ACHN (cell line): ENCODE measurements at regions not wholly inside any gene's neighbourhood (a gene's known extent, or its start where the extent isn't known, plus 50 kb on each side); places are given as distances from the start of the nearest gene placed in this dataset.

Experiments used
- DNase-seq: peaks from one replicate; pipeline ENCODE4 v3.0.0-alpha.2; 2015
- in situ Hi-C: cut with HindIII; loops from 2 replicates; pipeline ENCODE4 v1.10.0; 2017; ENCODE audit warnings: low sequenced_read_pairs, low pct_ligation_motif_present, low pct_unique_long_range_greater_than_20kb

DNA sequence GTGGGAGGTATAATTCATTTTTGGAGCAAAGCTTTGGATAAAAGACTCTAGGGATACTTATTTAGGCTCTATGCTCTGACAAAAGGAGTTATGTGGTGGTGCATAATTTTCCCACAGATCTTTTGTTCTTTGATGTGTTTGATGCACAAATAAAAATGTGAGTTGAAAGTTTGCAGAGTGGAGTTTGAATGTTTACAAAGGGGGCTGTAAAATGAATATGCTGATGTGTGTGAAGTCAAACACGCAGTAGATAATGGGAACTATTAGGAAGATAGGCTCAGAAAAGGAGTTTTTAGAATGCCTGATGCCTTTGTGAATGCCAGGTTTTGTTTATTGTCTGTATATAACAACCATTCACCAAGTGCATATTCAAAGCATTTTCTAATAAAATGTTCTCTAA, 545.0 kb upstream of the EPHA7 start:
- DNase-seq = no peak
- in situ Hi-C loops = no loop called here

DNA sequence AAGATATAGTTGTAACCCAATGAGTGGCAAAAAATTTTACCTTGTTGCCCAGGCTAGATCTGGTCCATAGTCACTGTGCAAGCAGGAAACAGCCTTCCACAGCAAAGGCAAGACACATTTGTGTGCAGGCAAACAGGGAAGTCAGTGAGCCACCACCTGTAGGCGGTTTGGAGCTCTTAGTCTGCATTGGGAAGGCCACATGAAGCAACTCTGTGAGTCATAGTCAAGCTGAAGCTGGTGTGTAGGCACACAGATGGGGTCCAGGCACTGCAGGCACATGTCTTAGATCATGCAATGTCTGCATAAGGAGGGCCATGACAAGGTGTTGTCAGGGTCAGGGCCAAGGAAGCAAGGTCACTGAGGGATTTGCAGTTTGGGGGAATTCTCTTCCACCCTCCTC, 543.2 kb upstream of the EPHA7 start:
- in situ Hi-C loops = no loop called here
- DNase-seq = no peak

DNA sequence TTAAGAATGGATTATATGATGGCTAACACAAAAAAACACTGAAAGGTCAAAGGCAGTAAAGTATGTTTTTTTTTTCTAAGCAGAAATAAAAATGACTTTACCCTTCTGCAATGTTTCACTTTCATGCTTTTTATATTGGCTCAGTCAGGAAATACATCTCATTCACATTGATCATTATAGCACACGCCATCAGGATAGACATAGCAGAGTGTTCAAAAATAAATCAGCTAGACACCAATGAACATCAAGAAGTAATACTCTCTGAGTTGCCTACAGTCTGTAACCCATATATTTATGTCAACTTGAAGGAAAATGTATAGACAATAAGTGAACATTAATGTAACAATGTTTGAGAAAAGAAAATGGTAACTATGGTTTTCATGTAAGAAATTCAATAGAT, 535.2 kb upstream of the EPHA7 start:
- in situ Hi-C loops = no loop called here
- DNase-seq = no peak

DNA sequence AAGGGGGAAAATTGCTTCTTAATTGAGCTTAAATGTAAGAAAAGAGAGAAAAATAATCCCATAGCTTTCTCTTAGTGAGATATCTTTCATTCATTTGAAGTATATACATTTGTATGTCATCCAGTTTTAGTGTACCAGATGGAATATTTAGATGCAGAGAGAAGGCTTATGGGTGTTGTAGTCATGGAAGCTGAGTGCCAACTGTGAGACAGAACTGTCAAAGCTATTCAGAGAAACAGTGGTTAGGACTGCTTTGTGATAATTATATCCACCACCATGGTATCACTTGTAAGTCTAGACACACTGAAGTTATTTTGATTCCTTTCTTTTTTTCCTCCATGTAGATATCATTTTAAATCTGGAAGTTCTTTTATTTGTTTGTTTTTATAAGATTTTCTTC, 524.3 kb upstream of the EPHA7 start:
- DNase-seq = no peak

DNA sequence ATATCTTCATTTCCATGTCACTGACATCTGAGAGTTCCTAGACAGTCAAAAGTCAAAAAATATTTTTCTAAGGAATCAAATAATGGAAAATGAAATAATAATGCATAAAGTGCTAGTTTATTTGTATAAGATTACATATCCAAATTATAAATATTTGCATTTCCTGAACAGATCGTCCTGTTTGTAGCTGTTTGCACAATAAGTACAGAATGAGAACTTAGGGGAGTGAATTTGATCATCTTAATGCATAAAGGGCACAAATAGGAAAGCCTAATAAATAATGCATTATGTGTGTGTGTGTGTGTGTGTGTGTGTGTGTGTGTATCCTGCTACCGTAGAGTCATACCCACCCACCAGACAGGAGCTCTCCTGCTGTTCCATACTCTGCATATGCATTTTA, 521.0 kb upstream of the EPHA7 start:
- in situ Hi-C loops = no loop called here
- DNase-seq = no peak

More for the DNA sequence above, 524.3 kb upstream of the EPHA7 start:
- in situ Hi-C loops = no loop called here

DNA sequence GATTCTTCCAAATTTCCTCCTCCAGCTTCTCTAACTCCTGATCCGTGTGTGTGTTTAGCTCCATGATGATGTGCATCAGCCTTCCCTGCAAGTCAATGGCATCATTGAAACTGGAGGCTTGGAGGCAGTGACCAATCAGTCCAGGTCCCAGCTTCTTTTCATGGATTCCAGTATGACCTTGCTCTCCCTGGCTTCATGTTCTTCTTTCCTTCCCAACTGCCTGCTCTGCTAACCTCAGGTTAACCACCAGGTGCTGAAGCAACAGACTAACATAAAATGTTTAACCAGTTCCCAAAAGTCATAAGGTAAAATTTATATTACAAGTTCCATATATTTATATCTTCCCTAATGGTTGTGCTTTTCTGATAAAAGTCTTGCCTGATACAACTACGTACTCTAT, 512.8 kb upstream of the EPHA7 start:
- no peak for DNase-seq
- in situ Hi-C loops = no loop called here

DNA sequence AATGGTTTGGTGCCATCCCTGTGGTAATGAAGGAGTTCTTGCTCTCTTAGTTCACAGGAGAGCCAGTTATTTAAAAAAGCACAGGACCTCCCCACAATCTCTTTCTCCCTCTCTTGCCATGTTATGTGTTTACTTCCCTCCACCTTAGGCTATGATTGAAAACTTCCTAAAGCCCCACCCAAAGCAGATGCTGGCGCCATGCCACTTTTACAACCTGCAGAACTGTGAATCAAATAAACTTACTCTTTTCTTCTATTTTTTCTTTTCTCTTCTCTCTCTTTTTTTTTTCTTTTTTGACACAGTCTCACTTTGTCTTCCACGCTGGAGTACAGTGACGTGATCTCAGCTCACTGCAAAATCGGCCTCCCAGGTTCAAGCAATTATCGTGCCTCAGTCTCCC, 508.4 kb upstream of the EPHA7 start:
- in situ Hi-C loops = no loop called here
- no peak for DNase-seq

DNA sequence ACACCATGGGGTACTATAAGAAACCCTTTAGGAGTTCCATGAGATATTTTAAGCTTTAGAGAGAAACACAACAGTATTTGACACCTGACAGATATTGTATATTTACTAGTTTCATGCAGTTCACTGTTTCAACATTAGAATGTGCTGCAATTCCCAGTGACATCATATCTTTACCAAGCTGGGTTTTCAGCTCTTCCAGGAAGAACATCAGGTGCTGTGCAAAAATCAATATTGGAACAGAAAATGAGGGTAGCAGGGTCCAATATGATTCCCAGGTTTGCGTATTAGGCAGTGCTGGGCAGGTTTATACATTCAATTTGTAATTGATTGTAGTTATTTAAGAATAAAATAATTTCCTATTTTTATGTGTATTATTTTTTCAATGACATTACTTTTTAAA, 500.0 kb upstream of the EPHA7 start:
- in situ Hi-C loops = no loop called here
- no peak for DNase-seq

DNA sequence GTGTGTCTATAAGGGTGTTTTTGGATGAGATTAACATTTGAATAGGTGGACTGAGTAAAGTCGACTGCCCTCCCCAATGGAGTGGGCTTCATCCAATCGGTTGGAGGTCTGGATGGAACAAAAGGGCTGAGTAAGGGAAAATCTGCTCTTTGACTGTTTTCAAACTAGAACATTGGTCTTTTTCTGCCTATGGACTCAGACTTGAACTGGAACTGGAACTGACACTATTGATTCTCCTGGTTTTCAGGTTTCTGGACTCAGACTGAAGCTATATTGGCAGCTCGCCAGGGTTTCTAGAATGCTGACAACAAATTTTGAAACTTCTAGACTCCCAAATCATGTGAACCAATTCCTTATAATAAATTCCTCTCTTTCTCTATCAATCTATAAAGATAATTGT, 498.9 kb upstream of the EPHA7 start:
- in situ Hi-C loops = no loop called here
- DNase-seq = no peak

DNA sequence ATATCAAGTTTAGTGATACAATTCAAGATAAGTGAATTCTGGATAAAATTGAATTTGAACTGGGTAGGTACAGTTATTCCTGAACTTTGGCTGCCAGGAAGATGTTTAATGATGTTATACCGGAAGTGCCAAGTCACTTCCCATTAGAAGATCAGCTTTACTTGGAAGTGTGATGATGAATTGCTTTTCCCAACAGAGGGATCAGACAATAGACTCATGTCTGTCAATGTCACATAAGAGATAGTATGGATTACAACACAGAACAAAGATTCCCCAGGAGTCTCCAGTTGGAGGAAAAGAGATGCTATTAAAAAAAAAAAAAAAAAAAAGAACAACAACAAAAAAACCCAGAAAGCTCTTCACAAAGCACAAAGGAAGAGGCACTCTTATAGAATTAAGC, 497.9 kb upstream of the EPHA7 start:
- in situ Hi-C loops = no loop called here

DNA sequence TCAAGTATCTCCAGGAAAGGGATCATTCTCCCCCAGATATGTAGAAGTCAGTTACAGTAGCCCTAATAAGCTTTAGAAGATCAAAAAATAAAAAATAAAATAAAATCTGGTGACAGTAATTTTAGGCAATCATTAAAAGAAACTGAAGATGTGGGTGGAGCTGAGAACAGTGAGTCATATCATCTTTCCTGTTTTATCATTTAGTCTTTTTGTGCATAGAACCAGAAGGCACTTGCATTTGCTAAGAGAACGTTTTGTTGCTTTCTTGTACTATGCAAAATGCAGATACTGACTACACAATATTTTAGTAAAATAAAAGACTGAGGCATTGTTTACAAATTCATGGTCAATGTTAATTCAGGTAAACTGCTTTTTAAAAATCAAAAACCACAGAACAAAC, 497.4 kb upstream of the EPHA7 start:
- in situ Hi-C loops = no loop called here
- DNase-seq = no peak

More for the DNA sequence above, 497.9 kb upstream of the EPHA7 start:
- no peak for DNase-seq

DNA sequence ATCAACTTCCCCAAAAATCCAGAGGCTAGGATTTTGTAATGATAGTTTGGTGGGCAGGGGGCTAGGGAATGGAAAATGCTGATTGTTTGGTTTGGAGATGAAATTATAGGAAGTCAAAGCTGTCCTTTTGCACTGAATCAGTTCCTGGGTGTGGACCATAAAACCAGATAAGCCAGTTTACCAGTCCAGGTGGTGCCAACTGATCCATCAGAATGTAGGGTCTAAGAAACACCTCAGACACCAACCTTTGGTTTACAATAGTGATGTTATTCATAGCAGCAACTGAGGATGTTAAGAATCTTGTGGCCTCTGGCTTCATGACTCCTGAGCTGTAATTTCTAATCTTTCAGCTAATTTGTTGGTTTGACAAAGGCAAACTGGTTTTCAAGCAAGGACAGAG, 496.6 kb upstream of the EPHA7 start:
- in situ Hi-C loops = no loop called here
- no peak for DNase-seq

DNA sequence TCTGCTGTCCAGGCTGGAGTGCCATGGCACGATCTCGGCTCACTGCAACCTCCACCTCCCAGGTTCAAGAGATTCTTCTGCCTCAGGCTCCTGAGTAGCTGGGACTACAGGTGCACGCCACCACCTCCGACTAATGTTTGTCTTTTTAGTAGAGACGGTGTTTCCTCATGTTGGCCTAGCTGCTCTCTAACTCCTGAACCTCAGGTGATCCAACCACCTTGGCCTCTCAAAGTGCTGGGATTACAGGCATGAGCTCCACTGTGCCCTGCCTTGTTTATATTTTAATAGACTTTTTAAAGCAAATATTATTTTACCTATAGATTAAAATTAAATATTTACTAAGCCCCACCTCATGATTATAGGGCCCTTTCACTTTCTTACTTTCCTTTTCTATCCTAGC, 483.2 kb upstream of the EPHA7 start:
- no peak for DNase-seq
- in situ Hi-C loops = no loop called here

DNA sequence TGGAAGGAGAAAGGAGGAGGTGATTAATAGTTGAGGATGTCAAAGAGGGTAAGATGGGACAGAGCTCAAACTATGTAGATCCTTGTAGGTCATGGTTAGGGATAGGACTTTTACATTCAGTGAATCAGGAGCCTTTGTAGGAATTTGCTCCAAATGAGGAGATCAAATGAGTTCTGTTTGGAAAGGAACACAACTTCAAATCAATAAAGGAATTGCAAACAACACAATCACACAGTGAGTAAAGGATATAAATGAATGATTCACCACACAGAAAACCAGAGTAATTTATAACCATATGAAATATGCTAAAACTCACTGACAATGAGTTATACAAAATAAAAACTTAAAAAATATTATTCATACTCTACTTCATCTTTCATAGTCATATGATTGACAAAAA, 480.8 kb upstream of the EPHA7 start:
- no peak for DNase-seq
- in situ Hi-C loops = no loop called here

DNA sequence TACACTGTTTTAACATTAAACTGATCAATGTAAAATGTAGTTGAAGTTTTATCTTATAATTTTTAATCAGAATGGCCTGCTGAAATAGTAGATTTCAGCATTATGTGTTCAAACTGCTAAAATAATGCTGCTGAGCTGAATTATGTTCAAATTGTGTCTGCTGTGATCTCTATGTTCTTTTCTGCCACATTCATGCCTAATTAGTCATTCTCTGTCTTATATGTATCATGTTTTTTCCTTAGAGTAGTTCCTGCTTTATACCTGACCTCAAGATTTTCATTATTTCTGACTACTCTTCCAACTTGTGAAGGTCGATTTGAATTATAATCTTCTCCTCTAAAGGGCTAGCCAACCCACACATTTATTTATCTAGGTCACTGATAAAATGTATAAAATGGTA, 476.7 kb upstream of the EPHA7 start:
- in situ Hi-C loops = no loop called here
- no peak for DNase-seq

DNA sequence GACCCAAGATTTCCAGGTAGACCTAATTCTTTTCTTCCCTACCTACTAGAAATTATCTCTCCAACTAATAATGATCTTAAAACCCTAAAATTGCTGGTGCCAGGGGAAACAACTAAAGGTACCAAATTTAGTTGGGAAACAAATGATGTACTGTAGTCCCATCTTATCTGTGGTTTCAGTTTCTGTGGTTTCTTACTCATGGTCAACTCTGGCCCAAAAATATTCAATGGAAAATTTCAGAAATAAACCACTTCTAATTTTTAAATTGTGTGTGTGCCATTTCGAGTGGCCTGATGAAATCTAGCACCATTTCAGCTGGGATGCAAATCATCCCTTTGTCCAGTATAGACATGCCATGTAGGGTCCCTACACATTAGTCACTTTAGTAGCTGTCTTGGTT, 475.2 kb upstream of the EPHA7 start:
- no peak for DNase-seq
- in situ Hi-C loops = no loop called here

DNA sequence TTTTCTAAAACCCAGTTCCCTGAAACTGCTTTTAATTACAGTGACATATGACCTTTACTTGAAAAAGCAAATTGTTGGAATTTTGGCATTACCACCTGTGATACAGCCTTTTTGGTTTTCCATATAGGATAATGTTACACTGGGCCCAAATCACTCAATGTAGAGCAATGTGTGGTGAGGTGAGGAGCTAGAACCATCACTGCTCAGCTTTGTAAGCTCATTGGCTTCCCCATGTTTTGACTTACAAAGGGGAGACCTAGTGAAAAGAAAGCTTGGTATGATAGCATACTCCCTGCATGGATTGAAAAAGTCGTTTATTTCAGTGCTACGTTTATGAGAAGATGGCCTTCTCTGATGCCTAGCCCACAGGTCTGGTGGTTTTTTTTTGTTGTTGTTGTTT, 470.4 kb upstream of the EPHA7 start:
- DNase-seq = no peak
- in situ Hi-C loops = no loop called here

DNA sequence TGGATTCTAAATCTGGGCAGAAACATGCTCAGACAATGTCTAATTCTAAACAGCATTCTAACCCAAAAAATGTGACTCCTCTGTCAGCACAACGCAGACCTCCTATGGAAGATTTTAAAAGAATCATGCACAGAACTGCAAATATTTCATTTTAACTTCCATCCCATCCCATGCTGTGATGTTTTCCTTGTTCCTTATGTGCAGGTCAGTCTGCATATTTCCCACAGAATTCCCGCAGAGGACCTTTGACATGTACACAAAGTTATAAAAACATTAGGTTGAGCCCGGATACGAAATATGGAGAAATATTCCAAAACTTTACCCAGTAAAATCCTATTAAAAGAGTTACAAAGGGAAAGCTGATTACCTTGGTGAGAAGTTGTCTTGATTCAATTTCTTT, 467.1 kb upstream of the EPHA7 start:
- DNase-seq = no peak
- in situ Hi-C loops = no loop called here

DNA sequence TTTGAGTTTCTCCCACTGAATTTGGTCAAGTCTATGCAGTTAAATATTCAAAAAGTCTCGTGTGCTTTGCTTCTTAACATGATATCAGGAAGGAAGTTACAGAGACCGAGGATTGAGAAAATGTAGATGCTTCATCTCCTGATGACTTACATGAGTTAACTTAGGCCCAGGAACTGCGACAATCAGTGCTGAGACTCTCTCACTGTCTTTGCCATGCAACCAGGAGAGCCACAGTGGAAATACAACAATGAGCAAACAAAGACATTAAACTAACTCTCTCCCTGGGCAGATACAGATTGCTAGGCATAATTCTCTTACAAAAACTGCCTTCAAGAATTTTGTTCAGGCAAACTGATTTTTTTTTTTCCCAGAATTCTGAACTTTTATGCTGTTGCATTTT, 440.6 kb upstream of the EPHA7 start:
- in situ Hi-C loops = no loop called here

DNA sequence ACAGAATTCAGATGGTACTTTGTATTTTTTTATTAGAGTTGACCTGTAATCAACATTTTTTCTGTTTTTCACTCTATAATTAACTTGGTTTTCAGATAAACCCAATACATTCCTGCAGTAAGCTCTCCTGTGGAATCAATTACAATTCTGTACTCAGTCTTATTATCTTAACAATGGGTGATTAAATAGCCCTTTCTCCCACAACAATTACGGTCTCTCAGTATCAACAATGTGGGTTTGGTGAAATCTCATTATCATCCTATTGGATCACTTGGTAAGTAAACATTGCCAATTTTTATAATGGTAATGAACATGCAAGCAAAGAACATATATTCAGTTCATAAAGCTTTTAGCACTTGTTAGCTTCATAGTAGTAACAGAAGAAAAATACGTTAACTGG, 438.9 kb upstream of the EPHA7 start:
- DNase-seq = no peak
- in situ Hi-C loops = no loop called here

More for the DNA sequence above, 440.6 kb upstream of the EPHA7 start:
- no peak for DNase-seq

DNA sequence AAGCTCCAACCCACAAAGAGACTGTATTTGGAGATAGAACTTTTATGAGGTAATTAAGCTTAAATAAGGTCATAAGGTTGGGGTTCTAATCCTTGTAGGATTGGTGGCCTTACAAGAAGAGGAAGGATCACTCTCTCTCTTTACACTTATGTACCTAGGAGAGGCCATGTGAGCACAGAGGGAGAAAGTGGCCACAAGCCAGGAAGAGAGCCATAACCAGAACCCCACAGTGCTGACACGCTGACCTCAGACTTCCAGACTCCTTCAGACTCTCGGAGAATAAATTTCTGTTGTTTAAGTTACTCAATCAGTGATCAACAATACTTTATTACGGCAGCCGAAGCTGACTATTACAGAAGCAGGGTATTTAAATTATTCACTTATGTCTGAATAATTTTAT, 430.5 kb upstream of the EPHA7 start:
- no peak for DNase-seq
- in situ Hi-C loops = no loop called here
